Retinal pigment epithelial cell (primary cell): ENCODE measurements at regions not wholly inside any gene's neighbourhood (a gene's known extent, or its start where the extent isn't known, plus 50 kb on each side); places are given as distances from the start of the nearest gene placed in this dataset.

Source experiments
- DNase-seq: peaks from one replicate; pipeline ENCODE4 v3.0.0-alpha.2; 2010; ENCODE audit warnings: low read depth
- H3K4me3 ChIP-seq: 2 replicates; pipeline ENCODE4 v1.5.1; 2011; ENCODE audit warnings: mild to moderate bottlenecking, low read length, control low read depth, moderate library complexity
- TF ChIP-seq, protein P1 (sequence below): conservative IDR thresholded peaks from 2 replicates; pipeline ENCODE4 v1.5.1; 2011; ENCODE audit warnings: low read depth, low read length, control low read depth, inconsistent platforms

DNA sequence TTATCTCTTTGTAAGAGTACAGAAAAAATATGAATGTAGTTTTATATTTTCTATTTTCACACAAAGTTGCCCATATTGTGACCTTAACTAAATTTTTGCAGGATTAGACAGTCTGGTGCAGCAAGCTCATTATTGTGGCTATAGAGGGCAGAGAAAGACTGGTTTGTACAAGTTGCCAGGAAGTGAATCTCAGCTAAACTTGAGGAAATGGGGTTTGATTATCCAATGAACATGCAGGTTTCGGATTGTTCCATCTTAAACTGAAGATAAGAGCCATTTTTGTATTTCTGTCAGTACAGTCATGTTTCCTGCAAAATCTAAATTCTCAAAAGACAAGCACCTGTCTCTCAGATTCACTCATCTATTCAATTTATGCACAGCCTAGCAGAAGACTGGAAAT lies 390.9 kb downstream of the MMUT start:
- TF ChIP-seq, protein P1, sequence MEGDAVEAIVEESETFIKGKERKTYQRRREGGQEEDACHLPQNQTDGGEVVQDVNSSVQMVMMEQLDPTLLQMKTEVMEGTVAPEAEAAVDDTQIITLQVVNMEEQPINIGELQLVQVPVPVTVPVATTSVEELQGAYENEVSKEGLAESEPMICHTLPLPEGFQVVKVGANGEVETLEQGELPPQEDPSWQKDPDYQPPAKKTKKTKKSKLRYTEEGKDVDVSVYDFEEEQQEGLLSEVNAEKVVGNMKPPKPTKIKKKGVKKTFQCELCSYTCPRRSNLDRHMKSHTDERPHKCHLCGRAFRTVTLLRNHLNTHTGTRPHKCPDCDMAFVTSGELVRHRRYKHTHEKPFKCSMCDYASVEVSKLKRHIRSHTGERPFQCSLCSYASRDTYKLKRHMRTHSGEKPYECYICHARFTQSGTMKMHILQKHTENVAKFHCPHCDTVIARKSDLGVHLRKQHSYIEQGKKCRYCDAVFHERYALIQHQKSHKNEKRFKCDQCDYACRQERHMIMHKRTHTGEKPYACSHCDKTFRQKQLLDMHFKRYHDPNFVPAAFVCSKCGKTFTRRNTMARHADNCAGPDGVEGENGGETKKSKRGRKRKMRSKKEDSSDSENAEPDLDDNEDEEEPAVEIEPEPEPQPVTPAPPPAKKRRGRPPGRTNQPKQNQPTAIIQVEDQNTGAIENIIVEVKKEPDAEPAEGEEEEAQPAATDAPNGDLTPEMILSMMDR, result no peak
- no peak for DNase-seq
- no peak overlapping the region for H3K4me3 ChIP-seq

DNA sequence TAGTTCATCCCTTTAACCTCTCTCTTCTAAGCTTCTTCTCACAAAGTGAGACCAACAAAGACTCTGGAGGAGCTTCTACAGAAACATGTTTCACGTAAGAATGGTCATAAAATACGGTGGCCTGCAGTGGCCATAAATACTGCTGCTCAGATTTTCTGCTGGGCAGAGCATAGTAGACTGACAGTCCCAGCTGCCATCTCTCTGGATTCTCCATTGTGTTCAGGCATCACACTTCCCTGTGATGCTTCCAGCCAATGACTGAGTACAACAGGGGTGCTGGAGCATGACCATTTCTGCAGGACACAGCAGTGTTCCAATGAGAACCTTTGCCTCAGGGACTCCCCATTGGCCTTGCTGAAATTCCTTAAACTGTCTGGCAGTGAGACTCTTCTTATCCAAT lies 392.6 kb downstream of the MMUT start:
- no peak for DNase-seq
- no peak overlapping the region for H3K4me3 ChIP-seq
- TF ChIP-seq, protein P1, result no peak

- DNase-seq, result no peak
- no peak overlapping the region for H3K4me3 ChIP-seq
- TF ChIP-seq, protein P1, result no peak
These were observed 408.7 kb downstream of the MMUT start for GRCh38 chr6:49054311-49054710.

DNA sequence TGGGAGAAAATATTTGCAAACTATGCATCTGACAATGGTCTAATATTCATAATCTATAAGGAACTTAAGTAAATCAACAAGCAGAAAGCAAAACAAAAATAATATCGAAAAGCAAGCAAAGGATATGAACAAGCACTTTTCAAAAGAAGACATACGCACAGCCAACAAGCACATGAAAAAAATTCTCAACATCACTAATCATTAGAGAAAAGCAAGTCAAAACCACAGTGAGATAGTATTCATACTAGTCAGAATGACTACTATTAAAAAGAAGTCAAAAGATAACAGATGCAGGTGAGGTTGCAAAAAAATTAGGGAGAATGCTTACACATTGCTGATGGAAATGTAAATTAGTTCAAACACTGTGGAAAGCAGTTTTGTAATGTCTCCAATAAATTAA lies 410.2 kb downstream of the MMUT start:
- TF ChIP-seq, protein P1, result no peak
- H3K4me3 ChIP-seq, result no peak overlapping the region
- no peak for DNase-seq

DNA sequence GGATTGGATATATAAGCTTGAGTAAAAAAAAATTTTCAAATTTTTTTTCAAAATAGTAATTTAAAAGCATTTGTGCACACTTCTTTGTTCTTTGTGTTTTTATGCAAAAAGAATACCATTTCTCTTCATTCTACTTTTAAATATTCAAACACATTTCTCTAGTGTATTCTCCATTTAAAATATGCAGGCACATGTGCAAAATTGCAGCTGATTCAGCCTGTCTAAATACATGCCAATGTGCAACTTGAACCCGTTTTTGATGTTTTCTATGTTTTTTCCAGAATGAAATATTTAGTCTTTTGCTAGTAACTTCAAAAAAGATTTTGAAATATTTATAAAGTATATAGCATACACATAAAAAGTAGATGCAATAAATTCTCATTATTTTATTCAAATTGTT lies 411.8 kb downstream of the MMUT start:
- DNase-seq, result no peak
- H3K4me3 ChIP-seq, result no peak overlapping the region
- TF ChIP-seq, protein P1, result no peak

- no peak overlapping the region for H3K4me3 ChIP-seq
- TF ChIP-seq, protein P1, result no peak
- no peak for DNase-seq
These were observed 412.5 kb downstream of the MMUT start for GRCh38 chr6:49050584-49050983.

- TF ChIP-seq, protein P1, result no peak
- H3K4me3 ChIP-seq, result no peak overlapping the region
- no peak for DNase-seq
These were observed 424.7 kb downstream of the MMUT start for GRCh38 chr6:49038294-49038822.
